HCT116 (cell line): ENCODE measurements at regions not wholly inside any gene's neighbourhood (a gene's known extent, or its start where the extent isn't known, plus 50 kb on each side); places are given as distances from the start of the nearest gene placed in this dataset.

Experiments used
- ATAC-seq: fragments of 200-7000 bp; cut with Tn5 transposase; 2 replicates; pipeline ENCODE4 v1.9.1; 2020; ENCODE audit warnings: mild to moderate bottlenecking, moderate library complexity
- BruUV-seq: library from RNA; stranded (reverse); fragments of 400-500 nt; replicated peaks from 2 replicates; lab custom pipeline; 2021; lab: Mats Ljungman, UMichigan
- CTCF ChIA-PET: fragments of 300-600 bp; sonication (Branson Sonifier 250); formaldehyde crosslinking; loops from one replicate; lab custom pipeline; 2021; ENCODE audit warnings: antibody characterized with exemption; lab: Charles Lee
- POLR2A ChIA-PET: fragments of 300-600, 350-600 bp; sonication (Branson Sonifier 250); formaldehyde crosslinking; loops from one replicate; lab custom pipeline; 2021; ENCODE audit warnings: antibody characterized with exemption; lab: Charles Lee
- RAD21 ChIA-PET, 2 experiments: fragments of 300-600 bp; sonication (Branson Sonifier 250); formaldehyde crosslinking; loops; one replicate each; lab custom pipeline; 2023; ENCODE audit warnings: low total read pairs in 2 of 2; ENCODE audit not compliant: uncharacterized antibody in 2 of 2, unreplicated experiment in 2 of 2, low non-redundant PET in 1 of 2; lab: Charles Lee
- DNase-seq: peaks from one replicate; pipeline ENCODE4 v3.0.0-alpha.2; 2010; ENCODE audit warnings: low read depth, low spot score
- H2AFZ ChIP-seq: fragments of 200-600 bp; shearing (Covaris generic), sonication (generic); 2 replicates; pipeline ENCODE4 v1.6.1; 2017; ENCODE audit warnings: low read depth, mixed run types, mixed read lengths, antibody characterized with exemption, low read length; ENCODE audit not compliant: poor library complexity, severe bottlenecking
- H3K27ac ChIP-seq: 2 replicates; pipeline ENCODE4 v1.5.1; 2012; ENCODE audit warnings: low read depth, low read length
- H3K27me3 ChIP-seq: fragments of 200-600 bp; sonication (generic); 2 replicates; pipeline ENCODE4 v1.6.1; 2016; ENCODE audit warnings: mixed run types, low read length, mixed read lengths; ENCODE audit not compliant: insufficient read depth
- H3K36me3 ChIP-seq, 2 experiments: fragments of 200-500 bp in 1 of 2; fragments of 200-600 bp in 1 of 2; sonication (Bioruptor generic) in 1 of 2; sonication (generic) in 1 of 2; 2 replicates each; pipeline versions ENCODE4 v1.5.1 to v1.6.1; 2014 to 2016; ENCODE audit warnings: low read length in 2 of 2, inconsistent platforms in 1 of 2, mixed read lengths in 1 of 2, mixed run types in 1 of 2; ENCODE audit not compliant: insufficient read depth in 2 of 2, control insufficient read depth in 1 of 2
- H3K4me1 ChIP-seq, 2 experiments: fragments of 200-600 bp in 1 of 2; sonication (generic) in 1 of 2; 2 replicates each; pipeline versions ENCODE4 v1.5.1 to v1.6.1; 2012 to 2017; ENCODE audit warnings: low read length in 2 of 2, inconsistent platforms in 1 of 2, mild to moderate bottlenecking in 1 of 2, mixed read lengths in 1 of 2, mixed run types in 1 of 2, moderate library complexity in 1 of 2; ENCODE audit not compliant: insufficient read depth in 2 of 2, control insufficient read depth in 1 of 2
- H3K4me2 ChIP-seq: fragments of 200-600 bp; sonication (generic); 2 replicates; pipeline ENCODE4 v1.6.1; 2017; ENCODE audit warnings: mixed run types, low read length, mixed read lengths
- H3K4me3 ChIP-seq, 2 experiments: fragments of 200-600 bp in 1 of 2; sonication (generic) in 1 of 2; replicated peaks in 1 of 2; 2 replicates each; pipeline ENCODE4 v1.5.1; 2011 to 2016; ENCODE audit warnings: low read length in 2 of 2, control low read depth in 1 of 2, low read depth in 1 of 2, mild to moderate bottlenecking in 1 of 2, mixed read lengths in 1 of 2, mixed run types in 1 of 2
- H3K79me2 ChIP-seq: fragments of 200-600 bp; sonication (generic); 2 replicates; pipeline ENCODE4 v1.6.1; 2017; ENCODE audit warnings: mild to moderate bottlenecking, mixed run types, low read length, moderate library complexity, mixed read lengths; ENCODE audit not compliant: insufficient read depth
- H3K9ac ChIP-seq: fragments of 200-600 bp; sonication (generic); 2 replicates; pipeline ENCODE4 v1.6.1; 2016; ENCODE audit warnings: low read length, mixed read lengths
- H3K9me2 ChIP-seq: fragments of 200-600 bp; sonication (generic), shearing (Covaris generic); 2 replicates; pipeline ENCODE4 v1.6.1; 2017; ENCODE audit warnings: mixed run types, mild to moderate bottlenecking, moderate library complexity; ENCODE audit not compliant: insufficient read depth
- H3K9me3 ChIP-seq, 2 experiments: fragments of 200-500 bp in 1 of 2; fragments of 200-600 bp in 1 of 2; sonication (Bioruptor generic) in 1 of 2; sonication (generic) in 1 of 2; 2 replicates each; pipeline ENCODE4 v1.6.1; 2014 to 2017; ENCODE audit warnings: low read length in 2 of 2, mixed read lengths in 2 of 2, inconsistent platforms in 1 of 2, low read depth in 1 of 2, mild to moderate bottlenecking in 1 of 2, mixed run types in 1 of 2, moderate library complexity in 1 of 2; ENCODE audit not compliant: control insufficient read depth in 1 of 2, insufficient read depth in 1 of 2
- H4K20me1 ChIP-seq: fragments of 200-600 bp; sonication (generic), shearing (Covaris generic); 2 replicates; pipeline ENCODE4 v1.6.1; 2017; ENCODE audit warnings: mixed run types, mild to moderate bottlenecking, moderate library complexity; ENCODE audit not compliant: insufficient read depth
- ELF1 ChIP-seq: IDR thresholded peaks from 2 replicates; pipeline ENCODE4 v1.6.1; 2012; ENCODE audit warnings: low read depth, borderline replicate concordance
- EZH2phosphoT487 ChIP-seq: fragments of 200-600 bp; IDR thresholded peaks from 2 replicates; pipeline ENCODE4 v1.6.1; 2018; ENCODE audit warnings: antibody characterized with exemption, borderline replicate concordance
- JUND ChIP-seq: IDR thresholded peaks from 2 replicates; pipeline ENCODE4 v1.6.1; 2012
- MAX ChIP-seq: IDR thresholded peaks from 2 replicates; pipeline ENCODE4 v1.6.1; 2012
- POLR2A ChIP-seq: IDR thresholded peaks from 2 replicates; pipeline ENCODE4 v1.7.0; 2011; ENCODE audit warnings: borderline replicate concordance; ENCODE audit not compliant: insufficient read depth, insufficient read length; ENCODE audit errors: extremely low read depth
- POLR2AphosphoS5 ChIP-seq: IDR thresholded peaks from 2 replicates; pipeline ENCODE4 v1.6.1; 2011; ENCODE audit warnings: mild to moderate bottlenecking, low read depth, low read length, moderate library complexity
- RAD21 ChIP-seq: IDR thresholded peaks from 2 replicates; pipeline ENCODE4 v1.6.1; 2012; ENCODE audit warnings: low read depth, mild to moderate bottlenecking
- SIN3A ChIP-seq: IDR thresholded peaks from 2 replicates; pipeline ENCODE4 v1.6.1; 2012; ENCODE audit warnings: low read depth
- SP1 ChIP-seq: IDR thresholded peaks from 2 replicates; pipeline ENCODE4 v1.6.1; 2012; ENCODE audit warnings: low read depth
- SRF ChIP-seq: IDR thresholded peaks from 2 replicates; pipeline ENCODE4 v1.6.1; 2012; ENCODE audit warnings: low read depth
- intact Hi-C: fragments of 100-400 bp; cut with micrococcal nuclease; formaldehyde crosslinking; loops from 2 replicates; pipeline ENCODE4 v1.10.0; 2022
- TF ChIP-seq, protein P1 (sequence below), 3 experiments: fragments of 200-600 bp in 1 of 3; sonication (generic) in 1 of 3; IDR thresholded peaks in 2 of 3; conservative IDR thresholded peaks in 1 of 3; 2 replicates each; pipeline ENCODE4 v1.5.1; 2012 to 2017; ENCODE audit warnings: low read depth in 2 of 3, low read length in 2 of 3, antibody characterized with exemption in 1 of 3, borderline replicate concordance in 1 of 3, control low read depth in 1 of 3, mild to moderate bottlenecking in 1 of 3, mixed read lengths in 1 of 3, mixed run types in 1 of 3, moderate library complexity in 1 of 3; ENCODE audit not compliant: insufficient read depth in 1 of 3
- TF ChIP-seq, protein P2 (sequence below): IDR thresholded peaks from 2 replicates; pipeline ENCODE4 v1.6.1; 2012

DNA sequence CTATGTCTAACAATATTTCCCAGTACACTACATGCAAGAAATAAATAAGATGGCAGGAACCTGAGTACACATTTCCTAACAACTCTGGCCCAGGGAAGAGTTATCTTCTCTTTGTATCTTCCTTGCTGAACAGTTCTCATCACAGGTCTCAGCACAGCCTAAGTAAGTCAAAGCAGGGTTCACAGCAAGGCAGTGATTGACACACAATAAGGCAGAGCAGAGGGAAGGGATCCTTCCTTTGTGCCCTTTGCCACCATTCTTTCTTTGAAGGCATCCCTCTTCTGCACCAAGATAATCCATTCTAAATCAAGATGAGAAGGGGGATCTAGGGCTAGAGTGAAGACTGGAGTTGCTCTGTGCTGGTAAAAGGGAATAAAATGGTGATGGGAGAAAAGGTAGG, 73.4 kb upstream of the TRPC4 start:
- Histone ChIP-seq H3K27ac (no peak overlapping the region), H3K4me2 (no peak overlapping the region), H4K20me1 (no peaks in the 10 kb centered on the region), H3K4me1 (no peaks in the 10 kb centered on the region), H3K4me3 (no peak overlapping the region), H3K9me3 (peaks cover 8 to 22% of the 10 kb centered on the region in 2 experiments; a peak in 2 of 4 replicates), H3K36me3 (no peaks in the 10 kb centered on the region), H3K79me2 (no peaks in the 10 kb centered on the region), H3K27me3 (no peaks in the 10 kb centered on the region), H3K9ac (no peak overlapping the region), H2AFZ (no peak overlapping the region), H3K9me2 (no peaks in the 10 kb centered on the region)
- ChIA-PET RAD21 (no interaction called here), POLR2A (no interaction called here), CTCF (no interaction called here)
- ATAC-seq: no peak
- intact Hi-C loops: no loop called here
- TF ChIP-seq SP1 (no peak), SRF (no peak), EZH2phosphoT487 (no peak), JUND (no peak), SIN3A (no peak), ELF1 (no peak), POLR2A (no peak), POLR2AphosphoS5 (no peak), RAD21 (no peak), MAX (no peak)
- TF ChIP-seq, protein P1, sequence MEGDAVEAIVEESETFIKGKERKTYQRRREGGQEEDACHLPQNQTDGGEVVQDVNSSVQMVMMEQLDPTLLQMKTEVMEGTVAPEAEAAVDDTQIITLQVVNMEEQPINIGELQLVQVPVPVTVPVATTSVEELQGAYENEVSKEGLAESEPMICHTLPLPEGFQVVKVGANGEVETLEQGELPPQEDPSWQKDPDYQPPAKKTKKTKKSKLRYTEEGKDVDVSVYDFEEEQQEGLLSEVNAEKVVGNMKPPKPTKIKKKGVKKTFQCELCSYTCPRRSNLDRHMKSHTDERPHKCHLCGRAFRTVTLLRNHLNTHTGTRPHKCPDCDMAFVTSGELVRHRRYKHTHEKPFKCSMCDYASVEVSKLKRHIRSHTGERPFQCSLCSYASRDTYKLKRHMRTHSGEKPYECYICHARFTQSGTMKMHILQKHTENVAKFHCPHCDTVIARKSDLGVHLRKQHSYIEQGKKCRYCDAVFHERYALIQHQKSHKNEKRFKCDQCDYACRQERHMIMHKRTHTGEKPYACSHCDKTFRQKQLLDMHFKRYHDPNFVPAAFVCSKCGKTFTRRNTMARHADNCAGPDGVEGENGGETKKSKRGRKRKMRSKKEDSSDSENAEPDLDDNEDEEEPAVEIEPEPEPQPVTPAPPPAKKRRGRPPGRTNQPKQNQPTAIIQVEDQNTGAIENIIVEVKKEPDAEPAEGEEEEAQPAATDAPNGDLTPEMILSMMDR (IDR thresholded peaks at IDR 0.05 in 2 of 3, conservative IDR thresholded peaks at IDR 0.05 in 1 of 3; ENCODE audit: borderline replicate concordance in 1 of 3, insufficient read depth in 1 of 3, low read depth in 2 of 3, low read length in 2 of 3): no peak
- TF ChIP-seq, protein P2, sequence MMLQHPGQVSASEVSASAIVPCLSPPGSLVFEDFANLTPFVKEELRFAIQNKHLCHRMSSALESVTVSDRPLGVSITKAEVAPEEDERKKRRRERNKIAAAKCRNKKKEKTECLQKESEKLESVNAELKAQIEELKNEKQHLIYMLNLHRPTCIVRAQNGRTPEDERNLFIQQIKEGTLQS: no peak
- DNase-seq: no peak
- BruUV-seq: no TSS peak
